Osteoblast (primary cell): ENCODE measurements at regions not wholly inside any gene's neighbourhood (a gene's known extent, or its start where the extent isn't known, plus 50 kb on each side); places are given as distances from the start of the nearest gene placed in this dataset.
"Not testable (repeated sequence)": the region's sequence is repeated elsewhere in the genome, so short reads cannot be mapped to it uniquely, and the experiment has no call there.

Experiments used
- DNase-seq: peaks from one replicate; pipeline ENCODE4 v3.0.0; 2011; ENCODE audit warnings: low spot score, mixed read lengths; ENCODE audit not compliant: insufficient read length; ENCODE audit errors: missing footprints
- H2AFZ ChIP-seq: 2 replicates; pipeline ENCODE4 v1.6.0; 2011; ENCODE audit warnings: mild to moderate bottlenecking, low read length
- H3K27ac ChIP-seq: 2 replicates; pipeline ENCODE4 v1.5.1; 2011; ENCODE audit warnings: mild to moderate bottlenecking, low read depth, low read length, moderate library complexity
- H3K27me3 ChIP-seq: 2 replicates; pipeline ENCODE4 v1.6.0; 2012; ENCODE audit warnings: mild to moderate bottlenecking, control low read depth, inconsistent platforms, low read length, moderate library complexity; ENCODE audit not compliant: insufficient read depth
- H3K36me3 ChIP-seq: 2 replicates; pipeline ENCODE4 v1.5.1; 2011; ENCODE audit warnings: mild to moderate bottlenecking, low read length, control low read depth, moderate library complexity; ENCODE audit not compliant: insufficient read depth
- H3K4me1 ChIP-seq: 2 replicates; pipeline ENCODE4 v1.5.1; 2011; ENCODE audit warnings: mild to moderate bottlenecking, low read length, control low read depth, moderate library complexity; ENCODE audit not compliant: insufficient read depth
- H3K4me2 ChIP-seq: 2 replicates; pipeline ENCODE4 v1.6.0; 2011; ENCODE audit warnings: mild to moderate bottlenecking, low read length; ENCODE audit not compliant: insufficient read depth
- H3K4me3 ChIP-seq: fragments of 200-600 bp; sonication (generic); 3 replicates; pipeline ENCODE4 v1.5.1; 2012; ENCODE audit warnings: mild to moderate bottlenecking, low read length, inconsistent platforms; ENCODE audit not compliant: insufficient read depth
- H3K79me2 ChIP-seq: 2 replicates; pipeline ENCODE4 v1.6.0; 2012; ENCODE audit warnings: mild to moderate bottlenecking, low read length, control low read depth, inconsistent platforms; ENCODE audit not compliant: insufficient read depth
- H3K9me3 ChIP-seq: 2 replicates; pipeline ENCODE4 v1.5.1; 2011; ENCODE audit warnings: low read depth, low read length, control low read depth
- H4K20me1 ChIP-seq: 2 replicates; pipeline ENCODE4 v1.6.0; 2012; ENCODE audit warnings: mild to moderate bottlenecking, low read length, control low read depth; ENCODE audit not compliant: insufficient read depth
- CTCF ChIP-seq: IDR thresholded peaks from 2 replicates; pipeline ENCODE4 v1.5.1; 2011; ENCODE audit warnings: mild to moderate bottlenecking, low read depth, low read length, moderate library complexity; ENCODE audit errors: extremely low read depth

GRCh38 chr5:145629047-145629446 is 206.1 kb downstream of the PRELID2 start:
- Histone ChIP-seq H3K36me3 (no peaks in the 10 kb centered on the region), H4K20me1 (no peaks in the 10 kb centered on the region), H3K27ac (no peak overlapping the region), H3K9me3 (no peaks in the 10 kb centered on the region), H2AFZ (no peak overlapping the region), H3K79me2 (no peaks in the 10 kb centered on the region), H3K4me1 (no peaks in the 10 kb centered on the region), H3K27me3 (no peaks in the 10 kb centered on the region), H3K4me2 (no peak overlapping the region), H3K4me3 (no peak overlapping the region)
- no peak for DNase-seq
- TF ChIP-seq CTCF, result no peak

- no peaks in the 10 kb centered on the region for H3K27me3 ChIP-seq
- H4K20me1 ChIP-seq, result no peaks in the 10 kb centered on the region
- H3K4me3 ChIP-seq, result no peak overlapping the region
- no peak overlapping the region for H3K27ac ChIP-seq
- H3K4me1 ChIP-seq, result no peaks in the 10 kb centered on the region
- no peaks in the 10 kb centered on the region for H3K9me3 ChIP-seq
- H3K79me2 ChIP-seq, result no peaks in the 10 kb centered on the region
- H3K36me3 ChIP-seq, result no peaks in the 10 kb centered on the region
- no peak overlapping the region for H2AFZ ChIP-seq
- DNase-seq, result no peak
- TF ChIP-seq CTCF, result no peak
- H3K4me2 ChIP-seq, result no peak overlapping the region
These were observed 206.6 kb downstream of the PRELID2 start for GRCh38 chr5:145628525-145628924.

GRCh38 chr5:145619806-145620310 is 215.3 kb downstream of the PRELID2 start:
- no peaks in the 10 kb centered on the region for H4K20me1 ChIP-seq
- no peak overlapping the region for H3K4me3 ChIP-seq
- no peak overlapping the region for H3K27ac ChIP-seq
- no peak for TF ChIP-seq CTCF
- H2AFZ ChIP-seq, result no peak overlapping the region
- H3K27me3 ChIP-seq, result no peaks in the 10 kb centered on the region
- no peaks in the 10 kb centered on the region for H3K4me1 ChIP-seq
- H3K9me3 ChIP-seq, result no peaks in the 10 kb centered on the region
- no peak overlapping the region for H3K4me2 ChIP-seq
- DNase-seq, result no peak
- no peaks in the 10 kb centered on the region for H3K79me2 ChIP-seq
- H3K36me3 ChIP-seq, result no peaks in the 10 kb centered on the region

- H3K27ac ChIP-seq, H3K4me2 ChIP-seq, H3K4me1 ChIP-seq, H3K36me3 ChIP-seq, H3K79me2 ChIP-seq, H2AFZ ChIP-seq, H3K4me3 ChIP-seq, H4K20me1 ChIP-seq, H3K9me3 ChIP-seq, DNase-seq, H3K27me3 ChIP-seq: not testable (repeated sequence)
These were observed 218.4 kb downstream of the PRELID2 start for GRCh38 chr5:145616739-145617138.
